ENCODE measurements at regions not wholly inside any gene's neighbourhood (a gene's known extent, or its start where the extent isn't known, plus 50 kb on each side); places are given as distances from the start of the nearest gene placed in this dataset.

- Histone ChIP-seq H3K36me3 (ENCODE audit: control insufficient read depth in 1 of 2, insufficient read depth in 2 of 2, low read length in 2 of 2) (no peaks in the 10 kb centered on the region), H2BK12ac (ENCODE audit: low read length) (no peak overlapping the region), H4K12ac (ENCODE audit: low read depth, low read length) (no peak overlapping the region), H3K4ac (ENCODE audit: low read depth, low read length) (no peak overlapping the region), H3K14ac (ENCODE audit: low read length) (no peak overlapping the region), H3K79me1 (ENCODE audit: low read length) (no peaks in the 10 kb centered on the region), H2BK120ac (ENCODE audit: insufficient read depth, low read length, poor library complexity) (no peak overlapping the region), H3K27me3 (ENCODE audit: insufficient read depth, low read length) (no peaks in the 10 kb centered on the region), H3K9me3 (ENCODE audit: insufficient read depth, low read depth, low read length) (no peaks in the 10 kb centered on the region), H4K91ac (ENCODE audit: low read depth, low read length) (no peak overlapping the region), H3K18ac (ENCODE audit: low read length) (no peak overlapping the region), H3K9ac (ENCODE audit: low read length) (no peak overlapping the region), H3K4me3 (ENCODE audit: low read depth, low read length) (no peak overlapping the region), H3K4me2 (ENCODE audit: low read length) (no peak overlapping the region), H3K27ac (ENCODE audit: low read depth, low read length) (no peak overlapping the region), H3K79me2 (ENCODE audit: control insufficient read depth, insufficient read depth, low read length, poor library complexity) (no peaks in the 10 kb centered on the region), H4K8ac (ENCODE audit: low read depth, low read length) (no peak overlapping the region), H3K23ac (ENCODE audit: low read length) (no peak overlapping the region), H2AFZ (ENCODE audit: insufficient read depth, low read length, poor library complexity) (no peak overlapping the region), H2BK5ac (ENCODE audit: low read depth, low read length, poor library complexity) (no peak overlapping the region), H2AK5ac (ENCODE audit: low read length) (no peak overlapping the region), H3K4me1 (ENCODE audit: control insufficient read depth in 1 of 2, insufficient read depth in 2 of 2, low read length in 2 of 2) (no peaks in the 10 kb centered on the region)
- DNase-seq, result no peak
- WGBS (ENCODE audit: extremely low coverage, insufficient coverage, insufficient read length), result no CpG with 5 or more reads among the region's 2 CpGs
Observed at GRCh38 chr4:86483773-86484172, 110.3 kb upstream of the PTPN13 start.

- Histone ChIP-seq H3K79me1 (ENCODE audit: low read length) (no peaks in the 10 kb centered on the region), H3K18ac (ENCODE audit: low read length) (no peak overlapping the region), H3K4me3 (ENCODE audit: low read depth, low read length) (no peak overlapping the region), H3K79me2 (ENCODE audit: control insufficient read depth, insufficient read depth, low read length, poor library complexity) (no peaks in the 10 kb centered on the region), H2BK120ac (ENCODE audit: insufficient read depth, low read length, poor library complexity) (no peak overlapping the region), H3K9ac (ENCODE audit: low read length) (no peak overlapping the region), H4K8ac (ENCODE audit: low read depth, low read length) (no peak overlapping the region), H3K4me2 (ENCODE audit: low read length) (no peak overlapping the region), H2AFZ (ENCODE audit: insufficient read depth, low read length, poor library complexity) (no peak overlapping the region), H3K4me1 (ENCODE audit: control insufficient read depth in 1 of 2, insufficient read depth in 2 of 2, low read length in 2 of 2) (no peaks in the 10 kb centered on the region), H3K27ac (ENCODE audit: low read depth, low read length) (no peak overlapping the region), H3K9me3 (ENCODE audit: insufficient read depth, low read depth, low read length) (no peaks in the 10 kb centered on the region), H2AK5ac (ENCODE audit: low read length) (no peak overlapping the region), H3K36me3 (ENCODE audit: control insufficient read depth in 1 of 2, insufficient read depth in 2 of 2, low read length in 2 of 2) (no peaks in the 10 kb centered on the region), H3K27me3 (ENCODE audit: insufficient read depth, low read length) (no peaks in the 10 kb centered on the region), H3K4ac (ENCODE audit: low read depth, low read length) (no peak overlapping the region), H4K12ac (ENCODE audit: low read depth, low read length) (no peak overlapping the region), H2BK12ac (ENCODE audit: low read length) (no peak overlapping the region), H4K91ac (ENCODE audit: low read depth, low read length) (no peak overlapping the region), H3K14ac (ENCODE audit: low read length) (no peak overlapping the region), H3K23ac (ENCODE audit: low read length) (no peak overlapping the region), H2BK5ac (ENCODE audit: low read depth, low read length, poor library complexity) (no peak overlapping the region)
- no CpG with 5 or more reads among the region's 3 CpGs for WGBS (ENCODE audit: extremely low coverage, insufficient coverage, insufficient read length)
- DNase-seq, result no peak
Observed at GRCh38 chr4:86484241-86484640, 109.9 kb upstream of the PTPN13 start.

GRCh38 chr4:86487738-86488348, 106.3 kb upstream of the PTPN13 start:
- no peak overlapping the region for H3K9ac ChIP-seq (ENCODE audit: low read length)
- no peak overlapping the region for H2BK120ac ChIP-seq (ENCODE audit: insufficient read depth, low read length, poor library complexity)
- no CpG with 5 or more reads among the region's 3 CpGs for WGBS (ENCODE audit: extremely low coverage, insufficient coverage, insufficient read length)
- H3K4me2 ChIP-seq (ENCODE audit: low read length), result no peak overlapping the region
- H3K14ac ChIP-seq (ENCODE audit: low read length), result no peak overlapping the region
- H2AFZ ChIP-seq (ENCODE audit: insufficient read depth, low read length, poor library complexity), result no peak overlapping the region
- no peak overlapping the region for H3K4ac ChIP-seq (ENCODE audit: low read depth, low read length)
- H3K9me3 ChIP-seq (ENCODE audit: insufficient read depth, low read depth, low read length), result peaks cover 2% of the 10 kb centered on the region
- no peak overlapping the region for H2AK5ac ChIP-seq (ENCODE audit: low read length)
- no peak overlapping the region for H3K18ac ChIP-seq (ENCODE audit: low read length)
- no peak overlapping the region for H3K27ac ChIP-seq (ENCODE audit: low read depth, low read length)
- H3K23ac ChIP-seq (ENCODE audit: low read length), result no peak overlapping the region
- no peaks in the 10 kb centered on the region for H3K79me1 ChIP-seq (ENCODE audit: low read length)
- no peaks in the 10 kb centered on the region for H3K4me1 ChIP-seq (ENCODE audit: control insufficient read depth in 1 of 2, insufficient read depth in 2 of 2, low read length in 2 of 2)
- H3K36me3 ChIP-seq (ENCODE audit: control insufficient read depth in 1 of 2, insufficient read depth in 2 of 2, low read length in 2 of 2), result no peaks in the 10 kb centered on the region
- H4K8ac ChIP-seq (ENCODE audit: low read depth, low read length), result no peak overlapping the region
- no peaks in the 10 kb centered on the region for H3K27me3 ChIP-seq (ENCODE audit: insufficient read depth, low read length)
- no peak overlapping the region for H2BK5ac ChIP-seq (ENCODE audit: low read depth, low read length, poor library complexity)
- no peak for DNase-seq
- H4K91ac ChIP-seq (ENCODE audit: low read depth, low read length), result no peak overlapping the region
- no peak overlapping the region for H4K12ac ChIP-seq (ENCODE audit: low read depth, low read length)
- H2BK12ac ChIP-seq (ENCODE audit: low read length), result no peak overlapping the region
- H3K79me2 ChIP-seq (ENCODE audit: control insufficient read depth, insufficient read depth, low read length, poor library complexity), result no peaks in the 10 kb centered on the region
- no peak overlapping the region for H3K4me3 ChIP-seq (ENCODE audit: low read depth, low read length)

GRCh38 chr4:86493460-86493859, 100.7 kb upstream of the PTPN13 start:
- H2BK12ac ChIP-seq (ENCODE audit: low read length), result no peak overlapping the region
- peaks cover 0 to 4% of the 10 kb centered on the region in 2 experiments for H3K4me1 ChIP-seq (ENCODE audit: control insufficient read depth in 1 of 2, insufficient read depth in 2 of 2, low read length in 2 of 2)
- no peak overlapping the region for H3K4me2 ChIP-seq (ENCODE audit: low read length)
- no peak overlapping the region for H4K8ac ChIP-seq (ENCODE audit: low read depth, low read length)
- H3K14ac ChIP-seq (ENCODE audit: low read length), result no peak overlapping the region
- no peaks in the 10 kb centered on the region for H3K36me3 ChIP-seq (ENCODE audit: control insufficient read depth in 1 of 2, insufficient read depth in 2 of 2, low read length in 2 of 2)
- H3K18ac ChIP-seq (ENCODE audit: low read length), result no peak overlapping the region
- no peak overlapping the region for H4K12ac ChIP-seq (ENCODE audit: low read depth, low read length)
- no peak overlapping the region for H2AK5ac ChIP-seq (ENCODE audit: low read length)
- no peak overlapping the region for H3K23ac ChIP-seq (ENCODE audit: low read length)
- no peak overlapping the region for H3K4me3 ChIP-seq (ENCODE audit: low read depth, low read length)
- no peak overlapping the region for H4K91ac ChIP-seq (ENCODE audit: low read depth, low read length)
- no peaks in the 10 kb centered on the region for H3K79me2 ChIP-seq (ENCODE audit: control insufficient read depth, insufficient read depth, low read length, poor library complexity)
- H3K4ac ChIP-seq (ENCODE audit: low read depth, low read length), result no peak overlapping the region
- no peaks in the 10 kb centered on the region for H3K27me3 ChIP-seq (ENCODE audit: insufficient read depth, low read length)
- H2BK5ac ChIP-seq (ENCODE audit: low read depth, low read length, poor library complexity), result no peak overlapping the region
- no peak for DNase-seq
- H2BK120ac ChIP-seq (ENCODE audit: insufficient read depth, low read length, poor library complexity), result no peak overlapping the region
- peaks cover 2% of the 10 kb centered on the region for H3K9me3 ChIP-seq (ENCODE audit: insufficient read depth, low read depth, low read length)
- H3K79me1 ChIP-seq (ENCODE audit: low read length), result peaks cover 1% of the 10 kb centered on the region
- H3K27ac ChIP-seq (ENCODE audit: low read depth, low read length), result no peak overlapping the region
- no peak overlapping the region for H2AFZ ChIP-seq (ENCODE audit: insufficient read depth, low read length, poor library complexity)
- H3K9ac ChIP-seq (ENCODE audit: low read length), result no peak overlapping the region

Data from trophoblast cell (in vitro differentiated cells and primary cell).